ENCODE measurements at regions not wholly inside any gene's neighbourhood (a gene's known extent, or its start where the extent isn't known, plus 50 kb on each side); places are given as distances from the start of the nearest gene placed in this dataset.

DNA sequence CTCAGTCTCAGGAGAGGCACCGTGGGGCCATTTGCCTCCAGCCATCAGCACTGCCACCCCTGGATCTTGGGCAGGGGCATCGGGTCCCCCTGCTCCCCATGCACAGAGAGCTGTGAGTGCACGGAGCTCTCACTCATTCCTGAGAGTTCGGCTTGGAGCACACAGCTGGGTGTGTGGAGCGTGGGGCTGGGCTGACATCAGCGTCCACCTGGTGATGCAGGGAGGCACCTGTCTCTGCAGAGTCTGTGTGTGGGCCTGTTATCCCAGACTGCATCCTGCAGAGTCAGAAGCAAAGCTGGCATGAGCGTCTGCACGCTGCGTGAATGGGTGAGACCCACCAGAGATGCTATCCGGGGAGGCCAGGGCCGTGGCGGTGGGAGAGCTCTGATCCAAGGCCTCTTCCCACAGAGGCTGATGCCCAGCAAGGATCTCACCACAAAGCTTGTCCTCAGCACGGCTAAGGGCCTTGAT, 248.8 kb upstream of the AFDN start:
- TF ChIP-seq FOXK2 (IDR thresholded peaks at IDR 0.05) (no peak), SP1 (IDR thresholded peaks at IDR 0.05) (no peak), SUZ12 (IDR thresholded peaks at IDR 0.05) (no peak), ELF4 (IDR thresholded peaks at IDR 0.05) (no peak), BHLHE40 (IDR thresholded peaks at IDR 0.05; ENCODE audit: borderline replicate concordance) (no peak), FOXA1 (IDR thresholded peaks at IDR 0.05) (no peak), NFRKB (IDR thresholded peaks at IDR 0.05) (no peak), ZNF384 (IDR thresholded peaks at IDR 0.05) (no peak), TARDBP (IDR thresholded peaks at IDR 0.05) (no peak), FOXM1 (IDR thresholded peaks at IDR 0.05; ENCODE audit: borderline replicate concordance) (no peak)

Measured in HEK293T (cell line).